ENCODE measurements at regions not wholly inside any gene's neighbourhood (a gene's known extent, or its start where the extent isn't known, plus 50 kb on each side); places are given as distances from the start of the nearest gene placed in this dataset.

GRCh38 chr20:24753130-24753529 is 195.9 kb upstream of the CST7 start:
- intact Hi-C loops (cut with DNase I), result no loop called here
- H3K27ac ChIP-seq, result no peak overlapping the region
- no peaks in the 10 kb centered on the region for H3K36me3 ChIP-seq (ENCODE audit: insufficient read depth in 1 of 2, low read depth in 1 of 2)
- 77 to 81% (median 79%) methylated on average over 4 of the region's 4 CpGs for WGBS, 3 donors
- H3K4me3 ChIP-seq, result no peak overlapping the region
- H3K4me1 ChIP-seq, result no peaks in the 10 kb centered on the region
- no peaks in the 10 kb centered on the region for H3K27me3 ChIP-seq (ENCODE audit: insufficient read depth in 3 of 3, low read length in 2 of 3)
- no peak for TF ChIP-seq CTCF (IDR thresholded peaks at IDR 0.05)
- no peaks in the 10 kb centered on the region for H3K9me3 ChIP-seq
- DNase-seq (no peak), ATAC-seq (no peak)

GRCh38 chr20:24754691-24755090 is 194.4 kb upstream of the CST7 start:
- H3K36me3 ChIP-seq (ENCODE audit: insufficient read depth in 1 of 2, low read depth in 1 of 2), result no peaks in the 10 kb centered on the region
- no peaks in the 10 kb centered on the region for H3K27me3 ChIP-seq (ENCODE audit: insufficient read depth in 3 of 3, low read length in 2 of 3)
- H3K27ac ChIP-seq, result no peak overlapping the region
- no peak for DNase-seq
- ATAC-seq, result no peak
- intact Hi-C loops (cut with DNase I), result no loop called here
- no peak overlapping the region for H3K4me3 ChIP-seq
- no peaks in the 10 kb centered on the region for H3K4me1 ChIP-seq
- H3K9me3 ChIP-seq, result no peaks in the 10 kb centered on the region
- no peak for TF ChIP-seq CTCF (IDR thresholded peaks at IDR 0.05)
- WGBS, 3 donors, result 64 to 81% (median 65%) methylated on average over 6 of the region's 6 CpGs

- no peaks in the 10 kb centered on the region for H3K27me3 ChIP-seq (ENCODE audit: insufficient read depth in 3 of 3, low read length in 2 of 3)
- 73 to 77% (median 76%) methylated on average over 4 of the region's 4 CpGs for WGBS, 3 donors
- intact Hi-C loops (cut with DNase I), result no loop called here
- H3K9me3 ChIP-seq, result peaks cover 2% of the 10 kb centered on the region
- H3K4me1 ChIP-seq, result no peaks in the 10 kb centered on the region
- no peak for TF ChIP-seq CTCF (IDR thresholded peaks at IDR 0.05)
- no peaks in the 10 kb centered on the region for H3K36me3 ChIP-seq (ENCODE audit: insufficient read depth in 1 of 2, low read depth in 1 of 2)
- H3K27ac ChIP-seq, result no peak overlapping the region
- DNase-seq (no peak), ATAC-seq (no peak)
- H3K4me3 ChIP-seq, result no peak overlapping the region
Observed at GRCh38 chr20:24755411-24755922, 193.6 kb upstream of the CST7 start.

GRCh38 chr20:24756292-24757025 is 192.6 kb upstream of the CST7 start:
- Histone ChIP-seq H3K36me3 (ENCODE audit: insufficient read depth in 1 of 2, low read depth in 1 of 2) (no peaks in the 10 kb centered on the region), H3K4me3 (no peak overlapping the region), H3K27ac (no peak overlapping the region), H3K9me3 (peaks cover 4% of the 10 kb centered on the region), H3K4me1 (no peaks in the 10 kb centered on the region), H3K27me3 (ENCODE audit: insufficient read depth in 3 of 3, low read length in 2 of 3) (no peaks in the 10 kb centered on the region)
- DNase-seq (no peak), ATAC-seq (no peak)
- TF ChIP-seq CTCF (IDR thresholded peaks at IDR 0.05), result no peak
- 60 to 66% (median 63%) methylated on average over 12 of the region's 12 CpGs for WGBS, 3 donors
- intact Hi-C loops (cut with DNase I), result no loop called here
